ACC112 (cell line): ENCODE measurements at regions not wholly inside any gene's neighbourhood (a gene's known extent, or its start where the extent isn't known, plus 50 kb on each side); places are given as distances from the start of the nearest gene placed in this dataset.

Experiments used
- H2AFZ ChIP-seq: fragments of 200-600 bp; sonication (generic); one replicate; pipeline ENCODE4 v1.6.0; 2017; ENCODE audit warnings: antibody characterized with exemption, low read length; ENCODE audit not compliant: unreplicated experiment
- H3K27ac ChIP-seq: fragments of 200-600 bp; sonication (generic); 2 replicates; pipeline ENCODE4 v1.5.1; 2014; ENCODE audit warnings: low read depth, mild to moderate bottlenecking, antibody characterized with exemption, low read length, moderate library complexity
- H3K27me3 ChIP-seq: fragments of 200-600 bp; sonication (generic); 2 replicates; pipeline ENCODE4 v1.6.1; 2014; ENCODE audit warnings: mild to moderate bottlenecking, antibody characterized with exemption, low read length, moderate library complexity, mixed read lengths; ENCODE audit not compliant: insufficient read depth
- H3K36me3 ChIP-seq: fragments of 200-600 bp; sonication (generic); 2 replicates; pipeline ENCODE4 v1.6.1; 2016; ENCODE audit warnings: mild to moderate bottlenecking, antibody characterized with exemption, low read length, moderate library complexity, mixed read lengths; ENCODE audit not compliant: insufficient read depth
- H3K4me1 ChIP-seq: fragments of 200-600 bp; sonication (generic); one replicate; pipeline ENCODE4 v1.6.1; 2016; ENCODE audit warnings: low read length, mixed read lengths; ENCODE audit not compliant: insufficient read depth, unreplicated experiment, control insufficient read depth
- H3K4me3 ChIP-seq: fragments of 200-600 bp; sonication (generic); 2 replicates; pipeline ENCODE4 v1.5.1; 2014; ENCODE audit warnings: mild to moderate bottlenecking, low read depth, low read length
- H3K79me2 ChIP-seq: fragments of 200-600 bp; sonication (generic); one replicate; pipeline ENCODE4 v1.6.0; 2016; ENCODE audit warnings: low read length; ENCODE audit not compliant: control insufficient read depth, unreplicated experiment, insufficient read depth

GRCh38 chr16:85270374-85270773 lies 158.1 kb upstream of the CIBAR2 start:
- Histone ChIP-seq H3K27ac (no peak overlapping the region), H2AFZ (no peak overlapping the region), H3K4me1 (no peaks in the 10 kb centered on the region), H3K27me3 (no peaks in the 10 kb centered on the region), H3K4me3 (no peak overlapping the region), H3K36me3 (no peaks in the 10 kb centered on the region), H3K79me2 (no peaks in the 10 kb centered on the region)

DNA sequence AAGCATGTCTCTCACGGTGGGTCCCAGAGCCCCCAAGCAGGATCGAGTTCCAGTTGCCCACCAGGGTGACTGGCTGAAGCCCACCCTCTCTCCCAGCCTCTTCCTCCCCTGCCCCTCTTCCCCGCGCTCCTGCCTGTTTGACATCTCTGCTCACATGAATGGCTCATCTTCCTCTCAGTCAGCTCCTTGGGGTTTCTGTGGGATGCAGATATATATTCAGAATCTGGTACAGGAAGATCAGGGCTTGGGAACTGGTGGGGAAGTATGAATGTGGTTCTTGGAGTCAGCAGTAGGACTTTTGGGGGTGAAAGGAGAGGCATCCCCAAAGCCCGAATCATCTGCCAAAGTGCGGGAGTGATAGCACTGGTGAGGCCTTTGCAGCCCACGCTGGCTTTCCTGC lies 158.9 kb upstream of the CIBAR2 start:
- Histone ChIP-seq H3K36me3 (no peaks in the 10 kb centered on the region), H3K79me2 (no peaks in the 10 kb centered on the region), H3K27me3 (no peaks in the 10 kb centered on the region), H3K4me3 (no peak overlapping the region), H3K27ac (no peak overlapping the region), H3K4me1 (no peaks in the 10 kb centered on the region), H2AFZ (no peak overlapping the region)

DNA sequence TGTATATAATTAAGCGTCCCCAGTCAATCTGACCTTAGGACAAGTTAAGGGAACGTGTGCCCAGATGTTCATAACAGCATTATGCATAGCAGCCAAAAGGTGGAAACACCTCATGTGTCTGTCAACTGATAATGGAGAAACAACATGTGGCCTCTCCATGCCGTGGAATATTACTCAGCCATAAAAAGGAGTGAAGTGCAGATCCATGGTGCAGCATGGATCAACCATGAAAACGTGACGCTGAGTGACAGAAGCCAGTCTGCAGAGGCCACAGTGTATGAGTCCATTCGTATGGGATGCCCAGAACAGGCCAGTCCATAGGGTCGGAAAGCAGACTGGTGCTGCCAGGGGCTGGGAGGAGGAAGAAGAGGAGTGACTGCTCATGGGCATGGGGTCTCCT lies 161.0 kb upstream of the CIBAR2 start:
- H3K4me3 ChIP-seq = no peak overlapping the region
- no peak overlapping the region for H2AFZ ChIP-seq
- no peaks in the 10 kb centered on the region for H3K4me1 ChIP-seq
- no peaks in the 10 kb centered on the region for H3K79me2 ChIP-seq
- no peaks in the 10 kb centered on the region for H3K27me3 ChIP-seq
- H3K27ac ChIP-seq = no peak overlapping the region
- H3K36me3 ChIP-seq = no peaks in the 10 kb centered on the region

DNA sequence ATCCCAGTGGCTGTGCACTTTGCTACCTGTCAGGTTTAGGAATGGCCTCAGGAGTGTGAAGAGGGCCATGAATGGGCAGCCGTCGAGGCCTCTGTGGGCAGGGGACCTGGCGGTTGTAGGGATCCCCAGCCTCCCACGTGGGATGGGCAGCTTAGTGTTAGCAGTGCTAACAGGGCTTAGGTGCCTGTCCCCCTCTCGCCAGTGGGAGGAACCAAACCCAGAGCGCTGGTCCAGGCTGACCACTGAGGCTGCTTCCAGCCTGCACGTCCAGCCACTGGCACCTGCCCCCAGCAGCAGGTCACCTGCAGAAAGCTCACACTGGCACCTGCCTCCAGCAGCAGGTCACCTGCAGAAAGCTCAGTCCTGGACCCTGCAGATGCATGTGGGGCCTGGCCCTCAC lies 162.2 kb upstream of the CIBAR2 start:
- Histone ChIP-seq H3K4me3 (no peak overlapping the region), H3K27me3 (no peaks in the 10 kb centered on the region), H3K79me2 (no peaks in the 10 kb centered on the region), H2AFZ (no peak overlapping the region), H3K27ac (no peak overlapping the region), H3K4me1 (no peaks in the 10 kb centered on the region), H3K36me3 (no peaks in the 10 kb centered on the region)

GRCh38 chr16:85274924-85275323 lies 162.7 kb upstream of the CIBAR2 start:
- no peaks in the 10 kb centered on the region for H3K79me2 ChIP-seq
- H3K27ac ChIP-seq = no peak overlapping the region
- H3K27me3 ChIP-seq = no peaks in the 10 kb centered on the region
- no peaks in the 10 kb centered on the region for H3K4me1 ChIP-seq
- no peaks in the 10 kb centered on the region for H3K36me3 ChIP-seq
- no peak overlapping the region for H3K4me3 ChIP-seq
- no peak overlapping the region for H2AFZ ChIP-seq

- Histone ChIP-seq H3K79me2 (no peaks in the 10 kb centered on the region), H3K4me3 (no peak overlapping the region), H3K27ac (no peak overlapping the region), H3K27me3 (no peaks in the 10 kb centered on the region), H3K4me1 (no peaks in the 10 kb centered on the region), H3K36me3 (no peaks in the 10 kb centered on the region), H2AFZ (no peak overlapping the region)
Measured at GRCh38 chr16:85275533-85276249, 163.4 kb upstream of the CIBAR2 start.

DNA sequence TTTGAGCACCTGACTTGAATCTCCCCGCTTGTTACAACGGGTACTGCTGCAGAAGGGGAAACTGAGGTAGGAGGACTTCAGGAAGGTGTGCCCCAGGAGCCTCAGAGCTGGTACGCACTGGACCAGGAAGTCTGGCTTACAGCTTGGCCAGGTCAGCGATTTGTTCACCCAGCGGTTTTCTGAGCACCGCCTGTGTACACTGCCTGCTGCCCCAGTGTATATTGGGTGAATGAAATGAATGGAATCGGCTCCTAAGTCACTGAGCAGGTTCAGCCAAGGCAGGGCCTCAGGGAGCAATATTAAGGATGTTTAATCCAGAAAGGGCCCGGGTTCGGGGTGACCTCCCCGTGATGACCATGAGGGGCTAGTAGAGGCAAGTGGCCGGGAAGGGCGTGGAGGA lies 164.0 kb upstream of the CIBAR2 start:
- Histone ChIP-seq H2AFZ (no peak overlapping the region), H3K4me3 (no peak overlapping the region), H3K4me1 (no peaks in the 10 kb centered on the region), H3K36me3 (no peaks in the 10 kb centered on the region), H3K79me2 (no peaks in the 10 kb centered on the region), H3K27me3 (no peaks in the 10 kb centered on the region), H3K27ac (no peak overlapping the region)

- no peak overlapping the region for H3K4me3 ChIP-seq
- no peaks in the 10 kb centered on the region for H3K4me1 ChIP-seq
- no peaks in the 10 kb centered on the region for H3K27me3 ChIP-seq
Measured at GRCh38 chr16:85276721-85277120, 164.4 kb upstream of the CIBAR2 start.

DNA sequence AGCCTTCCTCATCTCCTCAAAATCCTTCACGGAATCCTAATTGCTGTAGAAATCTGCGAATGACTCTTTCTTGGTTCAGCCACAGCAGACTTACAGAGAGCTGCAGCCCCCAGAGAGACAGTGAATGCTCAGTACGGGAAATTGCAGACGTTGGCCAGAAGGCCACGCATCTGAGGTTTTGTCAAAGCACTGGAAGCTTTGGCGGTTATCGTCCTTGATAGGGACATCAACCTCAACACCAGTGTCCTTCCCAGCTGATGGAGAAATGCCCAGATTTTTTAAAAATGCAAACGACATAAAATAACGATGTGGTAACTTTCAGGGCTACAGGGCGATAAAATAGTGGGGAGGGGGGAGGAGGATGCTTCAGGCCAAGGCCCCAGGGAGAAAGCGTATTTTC lies 166.6 kb upstream of the CIBAR2 start:
- no peak overlapping the region for H3K27ac ChIP-seq
- no peaks in the 10 kb centered on the region for H3K27me3 ChIP-seq
- no peak overlapping the region for H3K4me3 ChIP-seq
- no peaks in the 10 kb centered on the region for H3K4me1 ChIP-seq
- no peaks in the 10 kb centered on the region for H3K79me2 ChIP-seq
- no peaks in the 10 kb centered on the region for H3K36me3 ChIP-seq
- no peak overlapping the region for H2AFZ ChIP-seq

More at GRCh38 chr16:85276721-85277120, 164.4 kb upstream of the CIBAR2 start:
- no peak overlapping the region for H2AFZ ChIP-seq
- H3K79me2 ChIP-seq = no peaks in the 10 kb centered on the region
- H3K27ac ChIP-seq = no peak overlapping the region
- no peaks in the 10 kb centered on the region for H3K36me3 ChIP-seq

GRCh38 chr16:85279402-85279801 lies 167.1 kb upstream of the CIBAR2 start:
- no peaks in the 10 kb centered on the region for H3K27me3 ChIP-seq

GRCh38 chr16:85279825-85280545 lies 167.7 kb upstream of the CIBAR2 start:
- Histone ChIP-seq H3K27ac (no peak overlapping the region), H3K27me3 (no peaks in the 10 kb centered on the region), H3K4me1 (no peaks in the 10 kb centered on the region), H3K36me3 (no peaks in the 10 kb centered on the region), H3K79me2 (no peaks in the 10 kb centered on the region), H3K4me3 (no peak overlapping the region), H2AFZ (no peak overlapping the region)

More at GRCh38 chr16:85279402-85279801, 167.1 kb upstream of the CIBAR2 start:
- Histone ChIP-seq H3K4me3 (no peak overlapping the region), H2AFZ (no peak overlapping the region), H3K79me2 (no peaks in the 10 kb centered on the region), H3K27ac (no peak overlapping the region), H3K4me1 (no peaks in the 10 kb centered on the region), H3K36me3 (no peaks in the 10 kb centered on the region)
